Keratinocyte (primary cell): ENCODE measurements at regions not wholly inside any gene's neighbourhood (a gene's known extent, or its start where the extent isn't known, plus 50 kb on each side); places are given as distances from the start of the nearest gene placed in this dataset.
A peak's percentile ranks its signal among the peaks of the same experiment; 100 is the strongest.

Experiments used
- DNase-seq: peaks from one replicate; pipeline ENCODE4 v3.0.0-alpha.2; 2011; ENCODE audit warnings: low read depth, missing footprints, low spot score
- FAIRE-seq: peaks from 2 replicates; lab custom pipeline; 2011; peaks lifted over from hg19 to GRCh38; lab: Jason Lieb, UNC
- H2AFZ ChIP-seq: 2 replicates; pipeline ENCODE4 v1.6.0; 2012; ENCODE audit warnings: low read length, control low read depth, inconsistent platforms; ENCODE audit not compliant: control insufficient read depth
- H3K27ac ChIP-seq: 2 replicates; pipeline ENCODE4 v1.5.1; 2011; ENCODE audit warnings: low read length; ENCODE audit not compliant: control insufficient read depth, insufficient read depth
- H3K27me3 ChIP-seq: 3 replicates; pipeline ENCODE4 v1.6.0; 2011; ENCODE audit warnings: low read length; ENCODE audit not compliant: control insufficient read depth, insufficient read depth; ENCODE audit errors: extremely low read depth
- H3K36me3 ChIP-seq, 2 experiments: 2 replicates in 1 of 2; 3 replicates in 1 of 2; pipeline ENCODE4 v1.5.1; 2011; ENCODE audit warnings: low read length in 2 of 2, mild to moderate bottlenecking in 1 of 2; ENCODE audit not compliant: control insufficient read depth in 2 of 2, insufficient read depth in 2 of 2; ENCODE audit errors: extremely low read depth in 1 of 2
- H3K4me1 ChIP-seq: 3 replicates; pipeline ENCODE4 v1.5.1; 2011; ENCODE audit warnings: low read length; ENCODE audit not compliant: control insufficient read depth, insufficient read depth; ENCODE audit errors: extremely low read depth
- H3K4me2 ChIP-seq: 3 replicates; pipeline ENCODE4 v1.6.0; 2011; ENCODE audit warnings: low read depth, low read length; ENCODE audit not compliant: control insufficient read depth, insufficient read depth; ENCODE audit errors: extremely low read depth
- H3K4me3 ChIP-seq, 3 experiments: fragments of 200-600 bp in 1 of 3; sonication (generic) in 1 of 3; 2 replicates in 2 of 3; 3 replicates in 1 of 3; pipeline ENCODE4 v1.5.1; 2011 to 2016; ENCODE audit warnings: low read length in 3 of 3, mild to moderate bottlenecking in 3 of 3, control low read depth in 2 of 3, inconsistent platforms in 1 of 3, low read depth in 1 of 3, mixed read lengths in 1 of 3, mixed run types in 1 of 3, moderate library complexity in 1 of 3; ENCODE audit not compliant: control insufficient read depth in 2 of 3, insufficient read depth in 2 of 3; ENCODE audit errors: extremely low read depth in 1 of 3
- H3K79me2 ChIP-seq: 2 replicates; pipeline ENCODE4 v1.6.0; 2012; ENCODE audit warnings: low read length; ENCODE audit not compliant: control insufficient read depth, insufficient read depth
- H3K9ac ChIP-seq: 3 replicates; pipeline ENCODE4 v1.6.0; 2011; ENCODE audit warnings: low read length; ENCODE audit not compliant: control insufficient read depth, insufficient read depth; ENCODE audit errors: extremely low read depth
- H3K9me1 ChIP-seq: 3 replicates; pipeline ENCODE4 v1.6.0; 2011; ENCODE audit warnings: low read length; ENCODE audit not compliant: control insufficient read depth, insufficient read depth; ENCODE audit errors: extremely low read depth
- H3K9me3 ChIP-seq: 2 replicates; pipeline ENCODE4 v1.5.1; 2012; ENCODE audit warnings: low read depth, low read length; ENCODE audit not compliant: control insufficient read depth
- H4K20me1 ChIP-seq: 3 replicates; pipeline ENCODE4 v1.6.0; 2011; ENCODE audit warnings: low read length; ENCODE audit not compliant: control insufficient read depth, insufficient read depth; ENCODE audit errors: extremely low read depth
- CTCF ChIP-seq, 3 experiments: IDR thresholded peaks in 1 of 3; conservative IDR thresholded peaks in 1 of 3; optimal IDR thresholded peaks in 1 of 3; 2 replicates in 2 of 3; 3 replicates in 1 of 3; pipeline versions ENCODE3 to v1.5.1; 2011; ENCODE audit warnings: low read length in 3 of 3, mild to moderate bottlenecking in 3 of 3, moderate library complexity in 2 of 3, control low read depth in 1 of 3, inconsistent platforms in 1 of 3; ENCODE audit not compliant: insufficient read depth in 2 of 3; ENCODE audit errors: extremely low read depth in 1 of 3
- EZH2 ChIP-seq: IDR thresholded peaks from one replicate; pipeline ENCODE4 v1.6.1; 2012; ENCODE audit warnings: inconsistent platforms, mild to moderate bottlenecking, low read length, moderate library complexity
- dilution Hi-C: fragments of 300-500 bp; cut with MboI; formaldehyde crosslinking; loops from one replicate; pipeline ENCODE4 v1.7.0; 2020; ENCODE audit warnings: low sequenced_read_pairs; ENCODE audit not compliant: extremely low pct_ligation_motif_present

GRCh38 chr4:24070117-24070516, 180.3 kb upstream of the PPARGC1A start:
- FAIRE-seq (peak; percentile 94), DNase-seq (peak; percentile 9)
- H3K4me3 ChIP-seq: no peak overlapping the region
- dilution Hi-C loops: no loop called here
- H3K27ac ChIP-seq: no peak overlapping the region
- H3K9me1 ChIP-seq: no peaks in the 10 kb centered on the region
- no peaks in the 10 kb centered on the region for H3K27me3 ChIP-seq
- H3K4me1 ChIP-seq: peaks cover 18% of the 10 kb centered on the region
- H3K79me2 ChIP-seq: no peaks in the 10 kb centered on the region
- no peak overlapping the region for H3K9ac ChIP-seq
- TF ChIP-seq EZH2: no peak
- TF ChIP-seq CTCF (optimal IDR thresholded peaks at IDR 0.05 in 1 of 3, IDR thresholded peaks at IDR 0.05 in 1 of 3, conservative IDR thresholded peaks at IDR 0.05 in 1 of 3; ENCODE audit: extremely low read depth in 1 of 3, insufficient read depth in 2 of 3, low read length in 3 of 3): no peak
- no peaks in the 10 kb centered on the region for H3K9me3 ChIP-seq
- H3K4me2 ChIP-seq: peak overlapping the region; percentile 10
- H3K36me3 ChIP-seq: no peaks in the 10 kb centered on the region
- H4K20me1 ChIP-seq: no peaks in the 10 kb centered on the region
- peak overlapping the region; percentile 69 for H2AFZ ChIP-seq

- TF ChIP-seq CTCF (optimal IDR thresholded peaks at IDR 0.05 in 1 of 3, IDR thresholded peaks at IDR 0.05 in 1 of 3, conservative IDR thresholded peaks at IDR 0.05 in 1 of 3; ENCODE audit: extremely low read depth in 1 of 3, insufficient read depth in 2 of 3, low read length in 3 of 3): no peak
- no peak for TF ChIP-seq EZH2
- Histone ChIP-seq H3K4me1 (peaks cover 18% of the 10 kb centered on the region), H3K79me2 (no peaks in the 10 kb centered on the region), H3K9me3 (no peaks in the 10 kb centered on the region), H3K4me3 (no peak overlapping the region), H4K20me1 (no peaks in the 10 kb centered on the region), H3K9me1 (no peaks in the 10 kb centered on the region), H3K36me3 (no peaks in the 10 kb centered on the region), H3K27ac (no peak overlapping the region), H3K4me2 (no peak overlapping the region), H3K27me3 (no peaks in the 10 kb centered on the region), H2AFZ (no peak overlapping the region), H3K9ac (no peak overlapping the region)
- peak; percentile 41 for DNase-seq
- dilution Hi-C loops: no loop called here
- peak; percentile 93 for FAIRE-seq
These were observed 177.7 kb upstream of the PPARGC1A start for GRCh38 chr4:24067367-24068193.
